Fibroblast of lung (primary cell): ENCODE measurements at regions not wholly inside any gene's neighbourhood (a gene's known extent, or its start where the extent isn't known, plus 50 kb on each side); places are given as distances from the start of the nearest gene placed in this dataset.
"Not testable (repeated sequence)": the region's sequence is repeated elsewhere in the genome, so short reads cannot be mapped to it uniquely, and the experiment has no call there.

Source experiments
- DNase-seq, 2 donors: peaks; one replicate each; pipeline versions ENCODE4 v3.0.0 to v3.0.0-alpha.2; 2010; ENCODE audit warnings: low read depth in 2 of 2
- H2AFZ ChIP-seq: 2 replicates; pipeline ENCODE4 v1.5.1; 2012; ENCODE audit warnings: low read length, control low read depth, inconsistent platforms
- H3K27ac ChIP-seq: 2 replicates; pipeline ENCODE4 v1.5.1; 2011; ENCODE audit warnings: low read length, control low read depth; ENCODE audit not compliant: insufficient read depth
- H3K27me3 ChIP-seq: 2 replicates; pipeline ENCODE4 v1.5.1; 2011; ENCODE audit warnings: mild to moderate bottlenecking, low read length; ENCODE audit not compliant: control insufficient read depth, insufficient read depth
- H3K36me3 ChIP-seq: 2 replicates; pipeline ENCODE4 v1.5.1; 2011; ENCODE audit warnings: low read length; ENCODE audit not compliant: control insufficient read depth, insufficient read depth
- H3K4me1 ChIP-seq: 2 replicates; pipeline ENCODE4 v1.5.1; 2011; ENCODE audit warnings: low read length; ENCODE audit not compliant: control insufficient read depth, insufficient read depth; ENCODE audit errors: extremely low read depth
- H3K4me2 ChIP-seq: 2 replicates; pipeline ENCODE4 v1.5.1; 2011; ENCODE audit warnings: low read length, control low read depth; ENCODE audit not compliant: insufficient read depth; ENCODE audit errors: extremely low read depth
- H3K4me3 ChIP-seq, 4 experiments: fragments of 200-600 bp in 1 of 4; sonication (generic) in 1 of 4; replicated peaks in 1 of 4; 2 replicates each; pipeline ENCODE4 v1.5.1; 2011 to 2016; ENCODE audit warnings: low read length in 4 of 4, low read depth in 3 of 4, mild to moderate bottlenecking in 3 of 4, control low read depth in 2 of 4, inconsistent platforms in 1 of 4, mixed read lengths in 1 of 4; ENCODE audit not compliant: insufficient read depth in 1 of 4; ENCODE audit errors: control extremely low read depth in 1 of 4
- H3K79me2 ChIP-seq: 2 replicates; pipeline ENCODE4 v1.5.1; 2012; ENCODE audit warnings: mild to moderate bottlenecking, low read length, inconsistent platforms; ENCODE audit not compliant: control insufficient read depth, insufficient read depth
- H3K9ac ChIP-seq: 2 replicates; pipeline ENCODE4 v1.5.1; 2011; ENCODE audit warnings: mild to moderate bottlenecking, low read length, control low read depth; ENCODE audit not compliant: insufficient read depth
- H3K9me3 ChIP-seq: 2 replicates; pipeline ENCODE4 v1.5.1; 2012; ENCODE audit warnings: low read depth, low read length; ENCODE audit not compliant: control insufficient read depth, insufficient read depth
- H4K20me1 ChIP-seq: 2 replicates; pipeline ENCODE4 v1.5.1; 2011; ENCODE audit warnings: low read length; ENCODE audit not compliant: control insufficient read depth, insufficient read depth; ENCODE audit errors: extremely low read depth

- not testable (repeated sequence) for H3K79me2 ChIP-seq, DNase-seq, H3K4me2 ChIP-seq, H3K4me3 ChIP-seq, H3K9ac ChIP-seq, H3K36me3 ChIP-seq, H3K27ac ChIP-seq, H2AFZ ChIP-seq, H3K4me1 ChIP-seq, H3K9me3 ChIP-seq, H4K20me1 ChIP-seq, H3K27me3 ChIP-seq
Observed at GRCh38 chr1:120267894-120268551, 91.7 kb upstream of the SEC22B start.

- H3K4me3 ChIP-seq, H3K9ac ChIP-seq, H2AFZ ChIP-seq, H4K20me1 ChIP-seq, H3K4me1 ChIP-seq, H3K79me2 ChIP-seq, H3K36me3 ChIP-seq, H3K27me3 ChIP-seq, H3K27ac ChIP-seq, H3K9me3 ChIP-seq, H3K4me2 ChIP-seq, DNase-seq: not testable (repeated sequence)
Observed at GRCh38 chr1:120264564-120264963, 88.2 kb upstream of the SEC22B start.

- H2AFZ ChIP-seq, H3K9ac ChIP-seq, H3K4me2 ChIP-seq, H4K20me1 ChIP-seq, H3K27me3 ChIP-seq, H3K79me2 ChIP-seq, DNase-seq, H3K9me3 ChIP-seq, H3K36me3 ChIP-seq, H3K4me1 ChIP-seq, H3K27ac ChIP-seq, H3K4me3 ChIP-seq: not testable (repeated sequence)
Observed at GRCh38 chr1:120262791-120263751, 86.8 kb upstream of the SEC22B start.

- H3K4me1 ChIP-seq, result not testable (repeated sequence)
Observed at GRCh38 chr1:120257778-120258105, 81.4 kb upstream of the SEC22B start.

GRCh38 chr1:120257064-120257777 is 80.9 kb upstream of the SEC22B start:
- H3K9ac ChIP-seq, DNase-seq, H3K4me2 ChIP-seq, H3K27me3 ChIP-seq, H3K79me2 ChIP-seq, H3K4me3 ChIP-seq, H2AFZ ChIP-seq, H3K27ac ChIP-seq, H3K4me1 ChIP-seq, H4K20me1 ChIP-seq, H3K36me3 ChIP-seq, H3K9me3 ChIP-seq: not testable (repeated sequence)

More at GRCh38 chr1:120257778-120258105, 81.4 kb upstream of the SEC22B start:
- H3K9ac ChIP-seq, H4K20me1 ChIP-seq, DNase-seq, H3K9me3 ChIP-seq, H3K36me3 ChIP-seq, H3K27me3 ChIP-seq, H3K79me2 ChIP-seq, H3K27ac ChIP-seq, H3K4me2 ChIP-seq, H3K4me3 ChIP-seq, H2AFZ ChIP-seq: not testable (repeated sequence)

GRCh38 chr1:120250756-120251155 is 74.4 kb upstream of the SEC22B start:
- H3K9ac ChIP-seq, H2AFZ ChIP-seq, H3K36me3 ChIP-seq, H3K4me2 ChIP-seq, H3K27me3 ChIP-seq, H3K4me3 ChIP-seq, H3K4me1 ChIP-seq, H3K79me2 ChIP-seq, H3K27ac ChIP-seq, H3K9me3 ChIP-seq, DNase-seq, H4K20me1 ChIP-seq: not testable (repeated sequence)
